ENCODE measurements at regions not wholly inside any gene's neighbourhood (a gene's known extent, or its start where the extent isn't known, plus 50 kb on each side); places are given as distances from the start of the nearest gene placed in this dataset.
A peak's percentile ranks its signal among the peaks of the same experiment; 100 is the strongest.

DNA sequence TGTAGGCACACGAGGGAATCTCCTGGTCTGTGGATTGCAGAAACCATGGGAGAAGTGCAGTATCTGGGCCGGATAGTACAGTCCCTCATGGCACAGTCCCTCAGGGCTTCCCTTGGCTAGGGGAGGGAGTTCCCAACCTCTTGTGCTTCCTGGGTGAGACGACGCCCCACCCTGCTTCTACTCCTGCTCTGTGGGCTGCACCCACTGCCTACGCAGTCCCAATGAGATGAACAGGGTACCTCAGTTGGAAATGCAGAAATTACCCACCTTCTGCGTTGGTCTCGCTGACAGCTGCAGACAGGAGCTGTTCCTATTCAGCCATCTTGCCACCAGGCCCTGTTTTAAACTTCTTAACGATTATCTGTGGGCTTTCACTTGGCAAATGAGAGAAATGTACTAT, 157.2 kb upstream of the CARD18 start:
- Histone ChIP-seq H3K79me2 (ENCODE audit: control insufficient read depth, insufficient read depth, low read length, unreplicated experiment) (no peaks in the 10 kb centered on the region), H3K4me3 (ENCODE audit: low read depth, low read length) (no peak overlapping the region), H3K36me3 (ENCODE audit: insufficient read depth, low read length) (no peaks in the 10 kb centered on the region), H2AFZ (ENCODE audit: low read length, unreplicated experiment) (no peak overlapping the region), H3K4me1 (ENCODE audit: control insufficient read depth, insufficient read depth, low read length, unreplicated experiment) (peaks cover 15% of the 10 kb centered on the region), H3K27ac (ENCODE audit: low read depth, low read length) (no peak overlapping the region), H3K27me3 (ENCODE audit: insufficient read depth, low read length) (no peaks in the 10 kb centered on the region)

- H3K36me3 ChIP-seq (ENCODE audit: insufficient read depth, low read length): no peaks in the 10 kb centered on the region
- H3K4me3 ChIP-seq (ENCODE audit: low read depth, low read length): no peak overlapping the region
- peaks cover 15% of the 10 kb centered on the region for H3K4me1 ChIP-seq (ENCODE audit: control insufficient read depth, insufficient read depth, low read length, unreplicated experiment)
- no peak overlapping the region for H3K27ac ChIP-seq (ENCODE audit: low read depth, low read length)
- H3K79me2 ChIP-seq (ENCODE audit: control insufficient read depth, insufficient read depth, low read length, unreplicated experiment): no peaks in the 10 kb centered on the region
- H2AFZ ChIP-seq (ENCODE audit: low read length, unreplicated experiment): no peak overlapping the region
- H3K27me3 ChIP-seq (ENCODE audit: insufficient read depth, low read length): no peaks in the 10 kb centered on the region
Observed at GRCh38 chr11:105296386-105296785, 156.8 kb upstream of the CARD18 start.

DNA sequence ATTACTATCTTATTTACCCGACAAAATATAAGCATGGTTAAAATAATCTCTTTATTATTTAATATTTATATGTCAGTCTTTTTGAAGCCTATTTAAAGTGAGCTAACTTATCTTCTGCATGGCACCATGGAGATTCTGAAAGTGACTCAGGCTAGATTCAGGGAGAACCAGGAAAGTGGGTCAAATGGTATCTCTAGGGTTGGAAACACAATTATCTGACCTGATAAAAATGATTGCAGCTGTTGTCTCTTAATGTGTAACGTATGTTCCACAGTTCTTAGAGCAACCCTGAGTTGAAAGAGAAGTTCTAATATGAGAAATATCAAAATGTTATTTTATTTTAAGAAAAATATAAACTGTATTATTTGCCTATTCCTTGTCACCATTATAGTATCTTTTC, 143.1 kb upstream of the CARD18 start:
- H3K36me3 ChIP-seq (ENCODE audit: insufficient read depth, low read length): no peaks in the 10 kb centered on the region
- no peak overlapping the region for H3K4me3 ChIP-seq (ENCODE audit: low read depth, low read length)
- no peaks in the 10 kb centered on the region for H3K4me1 ChIP-seq (ENCODE audit: control insufficient read depth, insufficient read depth, low read length, unreplicated experiment)
- H2AFZ ChIP-seq (ENCODE audit: low read length, unreplicated experiment): no peak overlapping the region
- H3K79me2 ChIP-seq (ENCODE audit: control insufficient read depth, insufficient read depth, low read length, unreplicated experiment): no peaks in the 10 kb centered on the region
- no peak overlapping the region for H3K27ac ChIP-seq (ENCODE audit: low read depth, low read length)
- H3K27me3 ChIP-seq (ENCODE audit: insufficient read depth, low read length): no peaks in the 10 kb centered on the region

DNA sequence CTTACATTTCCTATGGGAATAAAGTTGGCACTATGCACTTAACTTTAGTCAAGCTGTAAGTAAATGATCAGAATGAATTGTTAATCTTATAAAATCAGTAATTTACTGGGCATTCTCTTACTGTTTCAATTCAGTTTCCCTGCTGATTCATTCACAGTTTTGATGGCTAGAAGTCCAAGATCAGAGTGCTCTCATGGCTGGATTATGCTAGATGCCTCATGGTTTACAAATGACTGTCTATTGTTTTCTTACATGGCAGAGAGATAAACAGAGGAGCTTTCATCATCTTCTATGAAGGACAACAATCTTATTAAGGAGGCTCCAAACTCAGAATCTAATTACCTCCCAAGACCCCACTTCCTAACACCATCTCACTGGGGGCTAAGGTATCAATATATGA, 135.1 kb upstream of the CARD18 start:
- Histone ChIP-seq H2AFZ (ENCODE audit: low read length, unreplicated experiment) (no peak overlapping the region), H3K27me3 (ENCODE audit: insufficient read depth, low read length) (no peaks in the 10 kb centered on the region), H3K79me2 (ENCODE audit: control insufficient read depth, insufficient read depth, low read length, unreplicated experiment) (no peaks in the 10 kb centered on the region), H3K4me3 (ENCODE audit: low read depth, low read length) (no peak overlapping the region), H3K4me1 (ENCODE audit: control insufficient read depth, insufficient read depth, low read length, unreplicated experiment) (no peaks in the 10 kb centered on the region), H3K36me3 (ENCODE audit: insufficient read depth, low read length) (no peaks in the 10 kb centered on the region), H3K27ac (ENCODE audit: low read depth, low read length) (no peak overlapping the region)

GRCh38 chr11:105273660-105274280, 134.2 kb upstream of the CARD18 start:
- Histone ChIP-seq H3K4me3 (ENCODE audit: low read depth, low read length) (no peak overlapping the region), H3K4me1 (ENCODE audit: control insufficient read depth, insufficient read depth, low read length, unreplicated experiment) (no peaks in the 10 kb centered on the region), H3K36me3 (ENCODE audit: insufficient read depth, low read length) (no peaks in the 10 kb centered on the region), H2AFZ (ENCODE audit: low read length, unreplicated experiment) (no peak overlapping the region), H3K79me2 (ENCODE audit: control insufficient read depth, insufficient read depth, low read length, unreplicated experiment) (no peaks in the 10 kb centered on the region), H3K27me3 (ENCODE audit: insufficient read depth, low read length) (no peaks in the 10 kb centered on the region), H3K27ac (ENCODE audit: low read depth, low read length) (no peak overlapping the region)

GRCh38 chr11:105269862-105270261, 130.3 kb upstream of the CARD18 start:
- Histone ChIP-seq H3K4me1 (ENCODE audit: control insufficient read depth, insufficient read depth, low read length, unreplicated experiment) (no peaks in the 10 kb centered on the region), H3K4me3 (ENCODE audit: low read depth, low read length) (no peak overlapping the region), H3K79me2 (ENCODE audit: control insufficient read depth, insufficient read depth, low read length, unreplicated experiment) (no peaks in the 10 kb centered on the region), H3K27ac (ENCODE audit: low read depth, low read length) (no peak overlapping the region), H3K27me3 (ENCODE audit: insufficient read depth, low read length) (no peaks in the 10 kb centered on the region), H3K36me3 (ENCODE audit: insufficient read depth, low read length) (no peaks in the 10 kb centered on the region), H2AFZ (ENCODE audit: low read length, unreplicated experiment) (no peak overlapping the region)

DNA sequence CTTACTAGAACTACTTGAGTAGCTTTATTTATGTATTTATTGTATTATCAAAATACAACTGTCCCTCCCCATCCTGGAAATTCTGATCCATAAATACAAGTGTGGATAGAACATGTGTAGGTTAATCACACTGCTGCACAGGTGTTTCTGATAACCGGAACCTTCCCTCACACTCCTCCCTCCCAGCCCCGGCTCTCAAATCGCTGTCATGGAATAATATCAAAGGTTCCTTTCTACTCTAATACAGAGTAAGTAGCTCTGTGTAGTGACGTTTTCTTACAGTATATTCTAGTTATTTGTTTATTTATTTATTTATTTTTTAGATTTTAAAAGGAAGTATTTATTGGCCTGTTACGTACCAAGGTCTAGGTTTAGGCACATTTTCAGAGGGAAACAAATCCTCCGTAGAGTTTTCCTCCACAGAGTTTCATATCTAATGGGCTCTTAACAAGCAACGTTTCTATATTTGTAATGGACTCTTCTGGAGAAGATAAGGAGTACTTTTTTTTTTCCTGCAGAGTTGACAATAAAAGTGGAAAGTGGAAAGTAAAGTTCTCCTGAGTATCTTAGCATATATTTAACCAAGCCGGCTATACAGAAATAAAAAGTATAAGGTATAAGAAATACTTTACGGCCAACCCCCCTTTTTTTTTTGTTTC, 129.0 kb upstream of the CARD18 start:
- H2AFZ ChIP-seq (ENCODE audit: low read length, unreplicated experiment): no peak overlapping the region
- H3K4me3 ChIP-seq (ENCODE audit: low read depth, low read length): no peak overlapping the region
- no peaks in the 10 kb centered on the region for H3K27me3 ChIP-seq (ENCODE audit: insufficient read depth, low read length)
- H3K79me2 ChIP-seq (ENCODE audit: control insufficient read depth, insufficient read depth, low read length, unreplicated experiment): no peaks in the 10 kb centered on the region
- no peak overlapping the region for H3K27ac ChIP-seq (ENCODE audit: low read depth, low read length)
- H3K4me1 ChIP-seq (ENCODE audit: control insufficient read depth, insufficient read depth, low read length, unreplicated experiment): no peaks in the 10 kb centered on the region
- H3K36me3 ChIP-seq (ENCODE audit: insufficient read depth, low read length): no peaks in the 10 kb centered on the region

- H3K4me3 ChIP-seq (ENCODE audit: low read depth, low read length): no peak overlapping the region
- H3K36me3 ChIP-seq (ENCODE audit: insufficient read depth, low read length): no peaks in the 10 kb centered on the region
- H3K79me2 ChIP-seq (ENCODE audit: control insufficient read depth, insufficient read depth, low read length, unreplicated experiment): no peaks in the 10 kb centered on the region
- no peak overlapping the region for H3K27ac ChIP-seq (ENCODE audit: low read depth, low read length)
- H2AFZ ChIP-seq (ENCODE audit: low read length, unreplicated experiment): no peak overlapping the region
- H3K4me1 ChIP-seq (ENCODE audit: control insufficient read depth, insufficient read depth, low read length, unreplicated experiment): no peaks in the 10 kb centered on the region
- no peaks in the 10 kb centered on the region for H3K27me3 ChIP-seq (ENCODE audit: insufficient read depth, low read length)
Observed at GRCh38 chr11:105265845-105266244, 126.3 kb upstream of the CARD18 start.

DNA sequence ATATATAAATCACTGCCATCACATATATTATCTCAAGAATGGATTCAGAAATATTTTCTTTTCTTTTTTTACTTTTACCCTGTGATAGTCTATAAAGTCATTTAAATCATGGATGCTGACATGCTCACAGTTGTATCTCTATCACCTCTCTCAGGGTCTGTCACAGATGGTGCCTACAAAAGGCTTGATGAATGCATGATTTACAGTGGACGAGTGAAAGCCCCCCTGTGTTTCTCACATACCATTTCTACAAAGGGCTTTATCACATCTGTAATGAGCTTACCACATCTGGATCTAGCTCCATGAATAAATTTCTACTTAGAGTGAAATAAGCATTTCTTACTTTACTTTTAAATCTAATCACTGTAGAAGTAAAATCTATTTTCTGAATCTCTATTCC, 121.4 kb upstream of the CARD18 start:
- no peak overlapping the region for H3K27ac ChIP-seq (ENCODE audit: low read depth, low read length)
- no peaks in the 10 kb centered on the region for H3K79me2 ChIP-seq (ENCODE audit: control insufficient read depth, insufficient read depth, low read length, unreplicated experiment)
- H3K27me3 ChIP-seq (ENCODE audit: insufficient read depth, low read length): no peaks in the 10 kb centered on the region
- no peak overlapping the region for H2AFZ ChIP-seq (ENCODE audit: low read length, unreplicated experiment)
- no peaks in the 10 kb centered on the region for H3K36me3 ChIP-seq (ENCODE audit: insufficient read depth, low read length)
- no peaks in the 10 kb centered on the region for H3K4me1 ChIP-seq (ENCODE audit: control insufficient read depth, insufficient read depth, low read length, unreplicated experiment)
- H3K4me3 ChIP-seq (ENCODE audit: low read depth, low read length): no peak overlapping the region

DNA sequence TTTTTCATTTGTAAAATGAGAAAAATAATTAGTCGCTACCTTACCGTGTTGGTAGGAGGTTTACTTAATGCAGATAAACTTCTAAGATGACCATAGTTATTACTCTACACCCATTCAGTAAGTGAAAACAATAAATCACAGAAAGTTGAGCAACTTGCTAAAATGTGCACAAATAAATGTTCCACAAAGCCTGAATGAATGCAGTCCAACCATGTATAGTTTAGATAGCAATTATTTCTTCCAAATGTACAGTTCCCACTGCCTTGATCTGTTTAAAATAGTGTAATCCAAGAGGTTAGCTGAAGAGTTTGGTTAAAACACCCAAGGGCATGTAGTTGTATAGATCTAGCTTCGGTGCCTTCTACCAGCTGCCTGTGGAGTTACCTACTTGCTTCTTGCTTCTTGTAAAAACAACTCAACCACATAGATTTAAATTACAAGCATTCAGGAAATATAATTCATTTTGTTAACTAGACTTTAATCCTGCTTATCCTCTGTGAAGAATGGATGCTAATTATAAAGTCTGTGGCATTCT, 106.3 kb upstream of the CARD18 start:
- Histone ChIP-seq H3K27me3 (ENCODE audit: insufficient read depth, low read length) (no peaks in the 10 kb centered on the region), H3K27ac (ENCODE audit: low read depth, low read length) (no peak overlapping the region), H3K79me2 (ENCODE audit: control insufficient read depth, insufficient read depth, low read length, unreplicated experiment) (no peaks in the 10 kb centered on the region), H3K4me1 (ENCODE audit: control insufficient read depth, insufficient read depth, low read length, unreplicated experiment) (peaks cover 31% of the 10 kb centered on the region), H3K4me3 (ENCODE audit: low read depth, low read length) (no peak overlapping the region), H3K36me3 (ENCODE audit: insufficient read depth, low read length) (no peaks in the 10 kb centered on the region), H2AFZ (ENCODE audit: low read length, unreplicated experiment) (no peak overlapping the region)

DNA sequence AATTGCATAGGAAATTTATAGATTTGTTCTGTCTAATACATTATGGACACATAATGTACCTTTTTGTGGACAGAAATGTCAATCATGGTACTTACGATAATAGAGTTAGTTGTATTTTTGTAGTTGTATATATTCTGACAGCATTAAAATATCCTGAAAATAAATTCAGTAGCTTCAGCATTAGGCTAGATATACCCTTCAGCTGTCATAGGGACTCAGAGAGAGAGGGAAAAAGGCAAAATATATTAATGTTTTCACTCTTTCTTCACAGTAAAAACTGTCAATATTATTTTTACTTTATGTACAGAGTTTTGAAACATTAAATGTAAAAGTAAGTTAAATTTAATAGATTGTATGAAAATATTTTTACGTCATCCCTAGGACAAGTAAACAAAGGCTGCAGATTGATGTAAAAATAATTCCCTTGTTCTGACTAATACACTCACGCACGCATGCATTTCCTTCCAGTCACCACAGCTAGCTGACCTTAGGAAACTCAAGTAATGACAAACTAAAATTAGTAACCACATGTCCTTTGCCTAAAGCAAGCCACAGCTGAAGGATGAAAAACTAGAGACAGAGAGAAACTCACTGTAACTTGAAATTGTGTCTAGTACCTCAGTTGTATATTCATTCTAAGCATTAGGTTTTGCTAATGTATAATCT, 104.7 kb upstream of the CARD18 start:
- no peaks in the 10 kb centered on the region for H3K27me3 ChIP-seq (ENCODE audit: insufficient read depth, low read length)
- no peaks in the 10 kb centered on the region for H3K79me2 ChIP-seq (ENCODE audit: control insufficient read depth, insufficient read depth, low read length, unreplicated experiment)
- peak overlapping the region; percentile 68 for H2AFZ ChIP-seq (ENCODE audit: low read length, unreplicated experiment)
- no peaks in the 10 kb centered on the region for H3K36me3 ChIP-seq (ENCODE audit: insufficient read depth, low read length)
- peaks cover 31% of the 10 kb centered on the region for H3K4me1 ChIP-seq (ENCODE audit: control insufficient read depth, insufficient read depth, low read length, unreplicated experiment)
- 0 out of 2 replicates have a peak overlapping the region, but pooled peaks have one; percentile 26 for H3K4me3 ChIP-seq (ENCODE audit: low read depth, low read length)
- H3K27ac ChIP-seq (ENCODE audit: low read depth, low read length): peak overlapping the region; percentile 93

Measured in ACC112 (cell line).